GM10248 (cell line): ENCODE measurements at regions not wholly inside any gene's neighbourhood (a gene's known extent, or its start where the extent isn't known, plus 50 kb on each side); places are given as distances from the start of the nearest gene placed in this dataset.
"Not testable (repeated sequence)": the region's sequence is repeated elsewhere in the genome, so short reads cannot be mapped to it uniquely, and the experiment has no call there.

ENCODE experiments used
- CTCF ChIA-PET: fragments of 300-600 bp; sonication (Branson Sonifier 250); formaldehyde crosslinking; extraction: SDS; loops from one replicate; lab custom pipeline; 2021; ENCODE audit warnings: antibody characterized with exemption; lab: Yijun Ruan, JAX
- POLR2A ChIA-PET: fragments of 350-650 bp; sonication (Branson Sonifier 250); formaldehyde crosslinking; extraction: SDS; loops from one replicate; lab custom pipeline; 2020; ENCODE audit warnings: antibody characterized with exemption; lab: Yijun Ruan, JAX
- DNase-seq: peaks from one replicate; pipeline ENCODE4 v3.0.0; 2012; ENCODE audit errors: extremely low spot score
- CTCF ChIP-seq: IDR thresholded peaks from 2 replicates; pipeline ENCODE4 v1.5.1; 2012; ENCODE audit warnings: mild to moderate bottlenecking, low read depth; ENCODE audit errors: extremely low read depth, missing control alignments, control extremely low read depth

- ChIA-PET CTCF (no interaction called here), POLR2A (no interaction called here)
- TF ChIP-seq CTCF, result no peak
- DNase-seq, result no peak
These were observed 67.0 kb upstream of the NMUR2 start for GRCh38 chr5:152472083-152472482.

GRCh38 chr5:152474961-152475360 is 69.9 kb upstream of the NMUR2 start:
- DNase-seq, result no peak
- CTCF ChIA-PET, result no interaction called here
- TF ChIP-seq CTCF, result no peak
- POLR2A ChIA-PET, result no interaction called here

GRCh38 chr5:152477536-152477935 is 72.5 kb upstream of the NMUR2 start:
- ChIA-PET POLR2A (no interaction called here), CTCF (no interaction called here)
- no peak for DNase-seq

GRCh38 chr5:152479866-152480265 is 74.8 kb upstream of the NMUR2 start:
- POLR2A ChIA-PET, DNase-seq, CTCF ChIA-PET: not testable (repeated sequence)

More at GRCh38 chr5:152477536-152477935, 72.5 kb upstream of the NMUR2 start:
- TF ChIP-seq CTCF, result no peak

GRCh38 chr5:152480677-152481076 is 75.6 kb upstream of the NMUR2 start:
- DNase-seq, POLR2A ChIA-PET: not testable (repeated sequence)
- CTCF ChIA-PET, result interaction anchor here (1.6 kb wide), 1 partner anchor 10 kb away, joined by 5 read pairs; no protein-coding TSS in a partner anchor

- POLR2A ChIA-PET, result no interaction called here
- no peak for DNase-seq
- TF ChIP-seq CTCF, result no peak
- CTCF ChIA-PET, result interaction anchor here (0.6 to 2.0 kb wide), 2 partner anchors 18 to 27 kb away, joined by 3 to 5 read pairs; no protein-coding TSS in a partner anchor
These were observed 82.1 kb upstream of the NMUR2 start for GRCh38 chr5:152487130-152487529.

- no peak for DNase-seq
- no peak for TF ChIP-seq CTCF
- ChIA-PET CTCF (interaction anchor here (0.9 kb wide), 1 partner anchor 25 kb away, joined by 3 read pairs; no protein-coding TSS in a partner anchor), POLR2A (no interaction called here)
These were observed 83.8 kb upstream of the NMUR2 start for GRCh38 chr5:152488869-152489268.

- ChIA-PET CTCF (no interaction called here), POLR2A (interaction anchor here (0.7 kb wide), 1 partner anchor 751 kb away, joined by 7 read pairs; no protein-coding TSS in a partner anchor)
- TF ChIP-seq CTCF, result no peak
- no peak for DNase-seq
These were observed 94.9 kb upstream of the NMUR2 start for GRCh38 chr5:152499814-152500535.
